Osteocyte (in vitro differentiated cells): ENCODE measurements at regions not wholly inside any gene's neighbourhood (a gene's known extent, or its start where the extent isn't known, plus 50 kb on each side); places are given as distances from the start of the nearest gene placed in this dataset.

Experiments used
- DNase-seq: peaks from one replicate; pipeline ENCODE4 v3.0.0; 2021; ENCODE audit warnings: mixed read lengths; ENCODE audit not compliant: unreplicated experiment; ENCODE audit errors: extremely low spot score
- H3K27ac Mint-ChIP-seq: one replicate; pipeline ENCODE4 v1.8.0; 2021; ENCODE audit warnings: mild to moderate bottlenecking, mixed read lengths; ENCODE audit not compliant: unreplicated experiment
- H3K27me3 Mint-ChIP-seq: one replicate; pipeline ENCODE4 v1.8.0; 2021; ENCODE audit warnings: mixed read lengths; ENCODE audit not compliant: unreplicated experiment
- H3K36me3 Mint-ChIP-seq: one replicate; pipeline ENCODE4 v1.8.0; 2021; ENCODE audit warnings: mixed read lengths; ENCODE audit not compliant: unreplicated experiment
- H3K4me1 Mint-ChIP-seq: one replicate; pipeline ENCODE4 v1.8.0; 2021; ENCODE audit warnings: mixed read lengths; ENCODE audit not compliant: unreplicated experiment
- H3K4me3 Mint-ChIP-seq: one replicate; pipeline ENCODE4 v1.8.0; 2021; ENCODE audit warnings: mild to moderate bottlenecking, moderate library complexity, mixed read lengths; ENCODE audit not compliant: unreplicated experiment
- H3K9me3 Mint-ChIP-seq: one replicate; pipeline ENCODE4 v1.8.0; 2021; ENCODE audit warnings: mixed read lengths; ENCODE audit not compliant: unreplicated experiment
- CTCF ChIP-seq: fragments of 200-600 bp; sonication (generic); IDR thresholded peaks from 2 replicates; pipeline ENCODE4 v1.5.0; 2021; ENCODE audit warnings: antibody characterized with exemption, mild to moderate bottlenecking, moderate library complexity

- TF ChIP-seq CTCF, result no peak
- Mint-ChIP-seq H3K9me3 (no peaks in the 10 kb centered on the region), H3K4me1 (no peaks in the 10 kb centered on the region), H3K36me3 (no peaks in the 10 kb centered on the region), H3K4me3 (no peak overlapping the region), H3K27me3 (peaks cover 16% of the 10 kb centered on the region), H3K27ac (no peak overlapping the region)
- no peak for DNase-seq
Observed at GRCh38 chr1:222441066-222441465, 106.8 kb downstream of the HHIPL2 start.

- H3K27me3 Mint-ChIP-seq, result peaks cover 15% of the 10 kb centered on the region
- H3K9me3 Mint-ChIP-seq, result peaks cover 12% of the 10 kb centered on the region
- no peak overlapping the region for H3K27ac Mint-ChIP-seq
- no peaks in the 10 kb centered on the region for H3K36me3 Mint-ChIP-seq
- DNase-seq, result no peak
- no peaks in the 10 kb centered on the region for H3K4me1 Mint-ChIP-seq
- no peak overlapping the region for H3K4me3 Mint-ChIP-seq
- TF ChIP-seq CTCF, result no peak
Observed at GRCh38 chr1:222424826-222425225, 123.1 kb downstream of the HHIPL2 start.

- Mint-ChIP-seq H3K9me3 (peaks cover 9% of the 10 kb centered on the region), H3K27ac (no peak overlapping the region), H3K4me3 (no peak overlapping the region), H3K4me1 (no peaks in the 10 kb centered on the region), H3K36me3 (no peaks in the 10 kb centered on the region), H3K27me3 (peaks cover 16% of the 10 kb centered on the region)
- no peak for TF ChIP-seq CTCF
- DNase-seq, result no peak
Observed at GRCh38 chr1:222421380-222421779, 126.5 kb downstream of the HHIPL2 start.

- no peaks in the 10 kb centered on the region for H3K4me1 Mint-ChIP-seq
- H3K36me3 Mint-ChIP-seq, result no peaks in the 10 kb centered on the region
- DNase-seq, result no peak
- H3K27me3 Mint-ChIP-seq, result peaks cover 16% of the 10 kb centered on the region
- no peak overlapping the region for H3K4me3 Mint-ChIP-seq
- H3K9me3 Mint-ChIP-seq, result peaks cover 6% of the 10 kb centered on the region
- no peak overlapping the region for H3K27ac Mint-ChIP-seq
- TF ChIP-seq CTCF, result no peak
Observed at GRCh38 chr1:222420633-222421032, 127.3 kb downstream of the HHIPL2 start.

- no peak for TF ChIP-seq CTCF
- DNase-seq, result no peak
- H3K4me3 Mint-ChIP-seq, result no peak overlapping the region
- H3K36me3 Mint-ChIP-seq, result no peaks in the 10 kb centered on the region
- peaks cover under 1% of the 10 kb centered on the region for H3K4me1 Mint-ChIP-seq
- no peak overlapping the region for H3K27ac Mint-ChIP-seq
- H3K27me3 Mint-ChIP-seq, result peaks cover 16% of the 10 kb centered on the region
- peaks cover 6% of the 10 kb centered on the region for H3K9me3 Mint-ChIP-seq
Observed at GRCh38 chr1:222418654-222419053, 129.2 kb downstream of the HHIPL2 start.
